MM.1S (cell line): ENCODE measurements at regions not wholly inside any gene's neighbourhood (a gene's known extent, or its start where the extent isn't known, plus 50 kb on each side); places are given as distances from the start of the nearest gene placed in this dataset.

ENCODE experiments used
- DNase-seq: peaks from one replicate; pipeline ENCODE4 v3.0.0-alpha.2; 2015
- H2AFZ ChIP-seq: fragments of 300-600 bp; sonication (generic); 2 replicates; pipeline ENCODE4 v1.6.0; 2016; ENCODE audit warnings: antibody characterized with exemption, low read length
- H3F3A ChIP-seq: fragments of 300-600 bp; sonication (generic); 2 replicates; pipeline ENCODE4 v1.6.1; 2016; ENCODE audit warnings: mild to moderate bottlenecking, antibody characterized with exemption, low read length, moderate library complexity, mixed read lengths; ENCODE audit not compliant: insufficient read depth
- H3K27ac ChIP-seq: fragments of 300-600 bp; sonication (generic); 2 replicates; pipeline ENCODE4 v1.5.1; 2016; ENCODE audit warnings: mild to moderate bottlenecking, low read length
- H3K27me3 ChIP-seq: fragments of 300-600 bp; sonication (generic); replicated peaks from 2 replicates; pipeline ENCODE4 v1.6.0; 2016; ENCODE audit warnings: low read length; ENCODE audit not compliant: insufficient read depth
- H3K36me3 ChIP-seq: fragments of 300-600 bp; sonication (generic); replicated peaks from 2 replicates; pipeline ENCODE4 v1.6.1; 2016; ENCODE audit warnings: mild to moderate bottlenecking, low read length, mixed read lengths; ENCODE audit not compliant: insufficient read depth
- H3K4me1 ChIP-seq: fragments of 300-600 bp; sonication (generic); 2 replicates; pipeline ENCODE4 v1.6.1; 2016; ENCODE audit warnings: low read length, mixed read lengths
- H3K4me2 ChIP-seq: fragments of 300-600 bp; sonication (generic); 2 replicates; pipeline ENCODE4 v1.6.0; 2016; ENCODE audit warnings: low read depth, low read length
- H3K4me3 ChIP-seq: fragments of 300-600 bp; sonication (generic); 2 replicates; pipeline ENCODE4 v1.5.1; 2016; ENCODE audit warnings: low read length, mixed read lengths
- H3K79me2 ChIP-seq: fragments of 300-600 bp; sonication (generic); 2 replicates; pipeline ENCODE4 v1.6.1; 2016; ENCODE audit warnings: mixed run types, low read length, mixed read lengths
- H3K9ac ChIP-seq: fragments of 300-600 bp; sonication (generic); 2 replicates; pipeline ENCODE4 v1.6.1; 2016; ENCODE audit warnings: low read length, mixed read lengths
- H3K9me2 ChIP-seq: fragments of 300-600 bp; sonication (generic); replicated peaks from 2 replicates; pipeline ENCODE4 v1.6.1; 2016; ENCODE audit warnings: mild to moderate bottlenecking, low read length, mixed read lengths; ENCODE audit not compliant: insufficient read depth
- H3K9me3 ChIP-seq: fragments of 300-600 bp; sonication (generic); replicated peaks from 2 replicates; pipeline ENCODE4 v1.6.1; 2016; ENCODE audit warnings: mild to moderate bottlenecking, low read length, mixed read lengths; ENCODE audit not compliant: insufficient read depth
- H4K20me1 ChIP-seq: fragments of 300-600 bp; sonication (generic); 2 replicates; pipeline ENCODE4 v1.6.1; 2016; ENCODE audit warnings: mild to moderate bottlenecking, low read length, moderate library complexity, mixed read lengths; ENCODE audit not compliant: insufficient read depth
- EZH2 ChIP-seq: fragments of 300-600 bp; sonication (generic); optimal IDR thresholded peaks from 2 replicates; pipeline ENCODE3; 2017; ENCODE audit warnings: low read depth, mild to moderate bottlenecking, antibody characterized with exemption, low read length, mixed read lengths
- EZH2phosphoT487 ChIP-seq: fragments of 300-600 bp; sonication (generic); IDR thresholded peaks from 2 replicates; pipeline ENCODE4 v1.6.1; 2018; ENCODE audit warnings: antibody characterized with exemption, low read length
- TF ChIP-seq, protein P1 (sequence below): fragments of 300-600 bp; sonication (generic); IDR thresholded peaks from 2 replicates; pipeline ENCODE4 v1.5.1; 2016; ENCODE audit warnings: antibody characterized with exemption, low read length, mixed read lengths

DNA sequence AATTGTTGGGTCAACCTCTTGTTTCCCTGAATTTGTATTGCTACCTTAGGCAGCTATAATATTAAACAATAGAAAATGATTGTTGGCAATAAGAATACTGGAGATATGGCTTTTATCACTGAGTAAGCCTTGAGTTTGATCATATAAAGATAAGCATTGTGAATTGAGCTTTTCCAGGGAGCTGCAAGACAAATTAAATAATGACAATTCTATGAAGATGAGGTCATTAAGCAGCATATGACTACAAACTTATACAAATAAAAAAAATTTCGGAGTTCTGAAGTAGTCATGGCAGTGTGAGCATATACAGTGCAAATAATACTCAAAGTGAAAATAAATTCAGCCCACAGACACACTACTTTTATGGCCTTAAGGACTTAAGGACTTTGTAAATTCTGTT lies 161.1 kb upstream of the ANO5 start:
- no peak for TF ChIP-seq EZH2
- no peak for TF ChIP-seq EZH2phosphoT487
- TF ChIP-seq, protein P1, sequence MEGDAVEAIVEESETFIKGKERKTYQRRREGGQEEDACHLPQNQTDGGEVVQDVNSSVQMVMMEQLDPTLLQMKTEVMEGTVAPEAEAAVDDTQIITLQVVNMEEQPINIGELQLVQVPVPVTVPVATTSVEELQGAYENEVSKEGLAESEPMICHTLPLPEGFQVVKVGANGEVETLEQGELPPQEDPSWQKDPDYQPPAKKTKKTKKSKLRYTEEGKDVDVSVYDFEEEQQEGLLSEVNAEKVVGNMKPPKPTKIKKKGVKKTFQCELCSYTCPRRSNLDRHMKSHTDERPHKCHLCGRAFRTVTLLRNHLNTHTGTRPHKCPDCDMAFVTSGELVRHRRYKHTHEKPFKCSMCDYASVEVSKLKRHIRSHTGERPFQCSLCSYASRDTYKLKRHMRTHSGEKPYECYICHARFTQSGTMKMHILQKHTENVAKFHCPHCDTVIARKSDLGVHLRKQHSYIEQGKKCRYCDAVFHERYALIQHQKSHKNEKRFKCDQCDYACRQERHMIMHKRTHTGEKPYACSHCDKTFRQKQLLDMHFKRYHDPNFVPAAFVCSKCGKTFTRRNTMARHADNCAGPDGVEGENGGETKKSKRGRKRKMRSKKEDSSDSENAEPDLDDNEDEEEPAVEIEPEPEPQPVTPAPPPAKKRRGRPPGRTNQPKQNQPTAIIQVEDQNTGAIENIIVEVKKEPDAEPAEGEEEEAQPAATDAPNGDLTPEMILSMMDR: no peak
- no peaks in the 10 kb centered on the region for H3K27me3 ChIP-seq
- no peak for DNase-seq
- no peak overlapping the region for H3K4me2 ChIP-seq
- no peak overlapping the region for H2AFZ ChIP-seq
- no peaks in the 10 kb centered on the region for H3K9me3 ChIP-seq
- no peaks in the 10 kb centered on the region for H3K4me1 ChIP-seq
- H3K79me2 ChIP-seq: no peaks in the 10 kb centered on the region
- no peaks in the 10 kb centered on the region for H3K9me2 ChIP-seq
- H3K9ac ChIP-seq: no peak overlapping the region
- H4K20me1 ChIP-seq: no peaks in the 10 kb centered on the region
- H3K27ac ChIP-seq: no peak overlapping the region
- no peaks in the 10 kb centered on the region for H3K36me3 ChIP-seq
- no peaks in the 10 kb centered on the region for H3F3A ChIP-seq
- no peak overlapping the region for H3K4me3 ChIP-seq

GRCh38 chr11:22037505-22037904 lies 155.4 kb upstream of the ANO5 start:
- DNase-seq: no peak
- Histone ChIP-seq H2AFZ (no peak overlapping the region), H3K27ac (no peak overlapping the region), H3K79me2 (no peaks in the 10 kb centered on the region), H3K4me1 (no peaks in the 10 kb centered on the region), H4K20me1 (no peaks in the 10 kb centered on the region), H3K27me3 (no peaks in the 10 kb centered on the region), H3K36me3 (no peaks in the 10 kb centered on the region), H3F3A (no peaks in the 10 kb centered on the region), H3K9me3 (no peaks in the 10 kb centered on the region), H3K4me3 (no peak overlapping the region), H3K9ac (no peak overlapping the region), H3K4me2 (no peak overlapping the region), H3K9me2 (no peaks in the 10 kb centered on the region)
- TF ChIP-seq EZH2phosphoT487: no peak
- no peak for TF ChIP-seq EZH2
- TF ChIP-seq, protein P1: no peak

GRCh38 chr11:22041039-22041438 lies 151.8 kb upstream of the ANO5 start:
- no peaks in the 10 kb centered on the region for H4K20me1 ChIP-seq
- H3K27ac ChIP-seq: no peak overlapping the region
- H3K9ac ChIP-seq: no peak overlapping the region
- DNase-seq: no peak
- no peak overlapping the region for H3K4me2 ChIP-seq
- no peaks in the 10 kb centered on the region for H3K36me3 ChIP-seq
- H3K9me3 ChIP-seq: no peaks in the 10 kb centered on the region
- no peak overlapping the region for H2AFZ ChIP-seq
- H3K9me2 ChIP-seq: no peaks in the 10 kb centered on the region
- H3K79me2 ChIP-seq: no peaks in the 10 kb centered on the region
- H3F3A ChIP-seq: no peaks in the 10 kb centered on the region
- no peak overlapping the region for H3K4me3 ChIP-seq
- TF ChIP-seq EZH2phosphoT487 (no peak), EZH2 (no peak)
- TF ChIP-seq, protein P1: no peak
- H3K27me3 ChIP-seq: no peaks in the 10 kb centered on the region
- H3K4me1 ChIP-seq: no peaks in the 10 kb centered on the region
